Right lobe of liver (tissue), 6 donors: ENCODE measurements at regions not wholly inside any gene's neighbourhood (a gene's known extent, or its start where the extent isn't known, plus 50 kb on each side); places are given as distances from the start of the nearest gene placed in this dataset.

Experiments used
- ATAC-seq, 4 donors: fragments of 200-7000 bp; cut with Tn5 transposase; one replicate each; pipeline ENCODE4 v1.9.1; 2020; ENCODE audit warnings: mild to moderate bottlenecking in 4 of 4, moderate library complexity in 4 of 4
- DNase-seq, 3 donors: peaks; one replicate each; pipeline ENCODE4 v3.0.0-alpha.2; 2020
- H3K27ac ChIP-seq, 3 donors: fragments of 200-600 bp; one replicate each; pipeline ENCODE4 v1.8.0; 2022
- H3K27me3 ChIP-seq, 2 donors: fragments of 200-600 bp; one replicate each; pipeline ENCODE4 v1.8.0; 2022
- H3K36me3 ChIP-seq, 4 donors: fragments of 200-600 bp; sonication (generic) in 1 of 4; one replicate each; pipeline versions ENCODE4 v1.5.1 to v1.8.0; 2017 to 2022; ENCODE audit warnings: control low read depth in 1 of 4
- H3K4me1 ChIP-seq, 4 donors: fragments of 200-600 bp; sonication (generic) in 1 of 4; one replicate each; pipeline versions ENCODE4 v1.5.1 to v1.8.0; 2017 to 2022; ENCODE audit warnings: control low read depth in 1 of 4
- H3K4me3 ChIP-seq, 3 donors: fragments of 200-600 bp; one replicate each; pipeline ENCODE4 v1.8.0; 2022
- H3K9me3 ChIP-seq, 4 donors: fragments of 200-600 bp; sonication (generic) in 1 of 4; one replicate each; pipeline versions ENCODE4 v1.5.1 to v1.8.0; 2017 to 2022; ENCODE audit warnings: control low read depth in 1 of 4
- CTCF ChIP-seq, 4 donors: fragments of 200-600 bp in 3 of 4; fragments of 450-650 bp in 1 of 4; IDR thresholded peaks; one replicate each; pipeline versions ENCODE4 v1.5.1 to v1.8.0; 2016 to 2022; ENCODE audit warnings: antibody characterized with exemption in 4 of 4, mild to moderate bottlenecking in 2 of 4
- POLR2A ChIP-seq: fragments of 450-650 bp; IDR thresholded peaks from one replicate; pipeline ENCODE4 v1.6.1; 2017; ENCODE audit warnings: antibody characterized with exemption, mild to moderate bottlenecking
- WGBS: methylation state at CpG from one replicate; pipeline ENCODE4 v1.1.6; 2018; ENCODE audit warnings: low coverage, low lambda C conversion rate; ENCODE audit not compliant: insufficient coverage; ENCODE audit errors: missing lambda C conversion rate; 5-methylcytosine and 5-hydroxymethylcytosine counted together
- intact Hi-C, 2 donors: fragments of 100-400 bp; cut with DNase I; formaldehyde crosslinking; loops; one replicate each; pipeline versions ENCODE4 v1.11.2 to v1.14.1; 2022
- donor health status: DM: no; HTN: yes; CAD: no.
- donor health status: DM: no; HTN: no; CAD: no.
- donor health status: DM: no; HTN: no; CAD: no.
- donor health status: DM: no; HTN: yes; CAD: no.
- donor health status: DM: no; HTN: yes; CAD: no.

GRCh38 chr13:64778002-64778401, 2452.1 kb downstream of the PCDH9 start:
- H3K4me1 ChIP-seq = no peaks in the 10 kb centered on the region
- DNase-seq (no peak), ATAC-seq (peak; percentile 56 to 93 (median 81))
- H3K27ac ChIP-seq = no peak overlapping the region
- H3K9me3 ChIP-seq = no peaks in the 10 kb centered on the region
- no peaks in the 10 kb centered on the region for H3K27me3 ChIP-seq
- no peaks in the 10 kb centered on the region for H3K36me3 ChIP-seq
- intact Hi-C loops = no loop called here
- TF ChIP-seq POLR2A (no peak), CTCF (IDR thresholded peaks at IDR 0.05) (no peak)
- WGBS = 60% methylated on average over 1 of the region's 1 CpG
- no peak overlapping the region for H3K4me3 ChIP-seq

GRCh38 chr13:64774915-64775314, 2455.2 kb downstream of the PCDH9 start:
- Histone ChIP-seq H3K4me3 (no peak overlapping the region), H3K36me3 (no peaks in the 10 kb centered on the region), H3K27me3 (no peaks in the 10 kb centered on the region), H3K27ac (no peak overlapping the region), H3K9me3 (no peaks in the 10 kb centered on the region), H3K4me1 (no peaks in the 10 kb centered on the region)
- 42% methylated on average over 1 of the region's 1 CpG for WGBS
- TF ChIP-seq POLR2A (no peak), CTCF (IDR thresholded peaks at IDR 0.05) (no peak)
- intact Hi-C loops = no loop called here
- DNase-seq (no peak), ATAC-seq (no peak)

GRCh38 chr13:64770743-64771142, 2459.4 kb downstream of the PCDH9 start:
- DNase-seq (no peak), ATAC-seq (no peak)
- 35% methylated on average over 3 of the region's 4 CpGs for WGBS
- H3K36me3 ChIP-seq = no peaks in the 10 kb centered on the region
- H3K4me3 ChIP-seq = no peak overlapping the region
- H3K9me3 ChIP-seq = no peaks in the 10 kb centered on the region
- H3K27me3 ChIP-seq = no peaks in the 10 kb centered on the region
- H3K27ac ChIP-seq = no peak overlapping the region
- intact Hi-C loops = no loop called here
- TF ChIP-seq CTCF (IDR thresholded peaks at IDR 0.05) (no peak), POLR2A (no peak)
- no peaks in the 10 kb centered on the region for H3K4me1 ChIP-seq

- Histone ChIP-seq H3K27me3 (no peaks in the 10 kb centered on the region), H3K36me3 (no peaks in the 10 kb centered on the region), H3K4me1 (no peaks in the 10 kb centered on the region), H3K4me3 (no peak overlapping the region), H3K27ac (no peak overlapping the region), H3K9me3 (no peaks in the 10 kb centered on the region)
- WGBS = 60% methylated on average over 1 of the region's 2 CpGs
- DNase-seq = no peak
- ATAC-seq = no peak
- intact Hi-C loops = no loop called here
- TF ChIP-seq CTCF (IDR thresholded peaks at IDR 0.05) (no peak), POLR2A (no peak)
Observed at GRCh38 chr13:64767054-64767453, 2463.1 kb downstream of the PCDH9 start.

GRCh38 chr13:64765636-64766035, 2464.5 kb downstream of the PCDH9 start:
- DNase-seq = no peak
- Histone ChIP-seq H3K36me3 (no peaks in the 10 kb centered on the region), H3K27me3 (no peaks in the 10 kb centered on the region), H3K27ac (no peak overlapping the region), H3K9me3 (no peaks in the 10 kb centered on the region), H3K4me3 (no peak overlapping the region), H3K4me1 (no peaks in the 10 kb centered on the region)
- intact Hi-C loops = no loop called here
- TF ChIP-seq POLR2A (no peak), CTCF (IDR thresholded peaks at IDR 0.05) (no peak)
- ATAC-seq = no peak
